WERI-Rb-1 (cell line): ENCODE measurements at regions not wholly inside any gene's neighbourhood (a gene's known extent, or its start where the extent isn't known, plus 50 kb on each side); places are given as distances from the start of the nearest gene placed in this dataset.
"Not testable (repeated sequence)": the region's sequence is repeated elsewhere in the genome, so short reads cannot be mapped to it uniquely, and the experiment has no call there.

Source experiments
- DNase-seq: peaks from one replicate; pipeline ENCODE4 v3.0.0-alpha.2; 2020
- H3K27ac ChIP-seq: fragments of 250-450 bp; sonication (Bioruptor Pico); 2 replicates; pipeline ENCODE4 v1.5.1; 2020; ENCODE audit warnings: mild to moderate bottlenecking, moderate library complexity
- H3K27me3 ChIP-seq: fragments of 250-450 bp; sonication (Bioruptor Pico); 2 replicates; pipeline ENCODE4 v1.5.1; 2021; ENCODE audit warnings: mild to moderate bottlenecking, low read depth, moderate library complexity; ENCODE audit not compliant: insufficient read depth, severe bottlenecking
- H3K36me3 ChIP-seq: fragments of 250-450 bp; sonication (Bioruptor Pico); 2 replicates; pipeline ENCODE4 v1.5.1; 2020; ENCODE audit warnings: mild to moderate bottlenecking, moderate library complexity
- H3K4me3 ChIP-seq: 2 replicates; pipeline ENCODE4 v1.5.1; 2011; ENCODE audit warnings: low read depth, mild to moderate bottlenecking, control low read depth, low read length
- H3K9me3 ChIP-seq: fragments of 250-450 bp; sonication (Bioruptor Pico); 2 replicates; pipeline ENCODE4 v1.5.1; 2021; ENCODE audit warnings: mild to moderate bottlenecking, moderate library complexity; ENCODE audit not compliant: severe bottlenecking
- TF ChIP-seq, protein P1 (sequence below): IDR thresholded peaks from 2 replicates; pipeline ENCODE4 v1.5.1; 2011; ENCODE audit warnings: low read depth, mild to moderate bottlenecking, control low read depth, inconsistent platforms, low read length

DNA sequence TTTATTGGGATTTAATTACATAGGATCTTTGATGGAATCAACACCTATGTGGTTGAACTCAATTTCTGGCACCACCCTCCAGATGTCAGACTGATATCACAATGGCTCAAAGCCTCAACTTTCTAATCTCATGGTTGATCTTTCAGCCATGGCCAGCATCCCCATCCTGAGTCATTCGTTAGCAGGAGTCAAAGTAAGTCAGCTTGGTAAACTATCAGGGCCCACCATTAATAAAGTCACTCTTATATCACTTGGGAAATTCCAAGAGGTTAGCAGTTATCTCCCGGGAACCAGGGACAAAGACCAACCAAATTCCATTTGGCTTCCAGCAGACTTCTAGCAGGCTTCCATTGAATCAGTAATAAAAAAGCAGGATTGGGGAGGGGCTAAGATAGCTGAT lies 50.7 kb upstream of the TNFSF4 start:
- Histone ChIP-seq H3K27me3 (no peaks in the 10 kb centered on the region), H3K9me3 (no peaks in the 10 kb centered on the region), H3K36me3 (no peaks in the 10 kb centered on the region), H3K4me3 (no peak overlapping the region), H3K27ac (no peak overlapping the region)
- TF ChIP-seq, protein P1, sequence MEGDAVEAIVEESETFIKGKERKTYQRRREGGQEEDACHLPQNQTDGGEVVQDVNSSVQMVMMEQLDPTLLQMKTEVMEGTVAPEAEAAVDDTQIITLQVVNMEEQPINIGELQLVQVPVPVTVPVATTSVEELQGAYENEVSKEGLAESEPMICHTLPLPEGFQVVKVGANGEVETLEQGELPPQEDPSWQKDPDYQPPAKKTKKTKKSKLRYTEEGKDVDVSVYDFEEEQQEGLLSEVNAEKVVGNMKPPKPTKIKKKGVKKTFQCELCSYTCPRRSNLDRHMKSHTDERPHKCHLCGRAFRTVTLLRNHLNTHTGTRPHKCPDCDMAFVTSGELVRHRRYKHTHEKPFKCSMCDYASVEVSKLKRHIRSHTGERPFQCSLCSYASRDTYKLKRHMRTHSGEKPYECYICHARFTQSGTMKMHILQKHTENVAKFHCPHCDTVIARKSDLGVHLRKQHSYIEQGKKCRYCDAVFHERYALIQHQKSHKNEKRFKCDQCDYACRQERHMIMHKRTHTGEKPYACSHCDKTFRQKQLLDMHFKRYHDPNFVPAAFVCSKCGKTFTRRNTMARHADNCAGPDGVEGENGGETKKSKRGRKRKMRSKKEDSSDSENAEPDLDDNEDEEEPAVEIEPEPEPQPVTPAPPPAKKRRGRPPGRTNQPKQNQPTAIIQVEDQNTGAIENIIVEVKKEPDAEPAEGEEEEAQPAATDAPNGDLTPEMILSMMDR, result no peak
- no peak for DNase-seq

DNA sequence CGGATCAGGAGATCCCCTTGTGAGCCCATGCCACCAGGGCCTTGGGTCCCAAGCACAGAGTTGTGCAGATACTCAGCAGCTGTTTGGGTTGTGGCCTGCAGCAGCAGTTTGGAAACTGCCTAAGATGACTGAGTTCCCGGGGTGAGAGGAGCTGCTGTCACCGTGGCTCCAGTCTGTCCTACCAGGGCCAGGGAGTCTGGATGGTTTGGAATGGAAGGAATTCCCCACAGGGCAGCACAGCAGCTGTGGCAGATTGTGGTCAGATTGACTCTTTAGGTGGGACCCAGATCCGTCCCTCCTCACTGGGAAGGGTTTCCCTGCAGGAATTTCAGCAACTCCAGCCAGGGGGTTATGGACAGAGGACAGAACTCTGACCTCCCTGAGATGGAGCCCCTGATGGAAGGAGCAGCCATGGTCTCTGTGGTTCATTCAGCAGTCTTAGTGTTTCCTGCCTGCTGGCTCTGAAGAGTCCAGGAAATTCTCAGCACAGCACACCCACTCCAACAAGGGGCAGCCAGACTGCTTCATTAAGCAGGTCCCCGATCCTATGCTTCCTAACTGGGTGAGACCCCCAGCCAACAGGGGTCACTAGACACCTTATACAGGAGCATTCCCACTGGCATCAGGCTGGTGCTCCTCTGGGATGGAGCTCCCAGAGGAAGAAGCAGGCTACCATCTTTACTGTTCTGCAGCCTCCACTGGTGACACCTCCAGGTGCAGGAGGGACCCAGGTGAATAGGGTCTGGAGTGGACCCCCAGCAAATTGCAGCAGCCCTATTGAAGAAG lies 51.5 kb upstream of the TNFSF4 start:
- H3K27ac ChIP-seq, result no peak overlapping the region
- H3K36me3 ChIP-seq, result no peaks in the 10 kb centered on the region
- no peak for DNase-seq
- TF ChIP-seq, protein P1, result no peak
- H3K27me3 ChIP-seq, result no peaks in the 10 kb centered on the region
- no peak overlapping the region for H3K4me3 ChIP-seq
- H3K9me3 ChIP-seq, result no peaks in the 10 kb centered on the region

DNA sequence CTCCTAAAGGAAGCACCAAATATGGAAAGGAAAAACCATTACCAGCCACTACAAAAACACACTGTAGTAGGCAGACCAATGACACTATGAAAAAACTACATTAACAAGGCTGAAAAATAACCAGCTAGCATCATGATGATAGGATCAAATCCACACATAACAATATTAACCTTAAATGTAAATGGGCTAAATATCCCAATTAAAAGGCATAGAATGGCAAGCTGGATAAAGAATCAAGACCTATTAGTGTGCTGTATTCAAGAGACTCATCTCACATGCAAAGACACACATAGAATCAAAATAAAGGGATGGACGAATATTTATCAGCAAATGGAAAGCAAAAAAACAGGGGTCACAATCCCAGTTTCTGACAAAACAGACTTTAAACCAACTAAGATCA lies 53.2 kb upstream of the TNFSF4 start:
- not testable (repeated sequence) for DNase-seq, H3K4me3 ChIP-seq, H3K36me3 ChIP-seq, H3K27ac ChIP-seq, H3K9me3 ChIP-seq, H3K27me3 ChIP-seq

DNA sequence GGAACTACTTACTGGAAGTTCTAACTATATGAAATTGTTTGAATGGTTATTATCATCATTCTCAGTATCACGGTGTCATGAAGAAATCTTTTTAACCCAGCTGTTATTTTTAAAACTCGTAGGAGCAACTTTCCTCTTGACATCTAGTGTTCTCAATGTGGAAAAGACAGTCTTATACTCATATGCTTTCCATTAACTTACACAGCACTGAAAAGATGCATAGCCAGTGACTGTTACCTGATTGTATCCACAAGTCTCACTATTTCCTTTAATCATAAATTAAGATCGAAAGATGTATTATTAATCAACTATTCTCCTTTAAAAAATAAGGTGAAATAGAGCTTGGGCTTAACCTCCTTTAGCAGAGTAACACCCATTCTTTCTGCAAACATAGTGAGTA lies 59.7 kb upstream of the TNFSF4 start:
- TF ChIP-seq, protein P1, result no peak
- H3K27me3 ChIP-seq, result no peaks in the 10 kb centered on the region
- H3K27ac ChIP-seq, result no peak overlapping the region
- no peak for DNase-seq
- H3K36me3 ChIP-seq, result no peaks in the 10 kb centered on the region
- no peak overlapping the region for H3K4me3 ChIP-seq
- H3K9me3 ChIP-seq, result no peaks in the 10 kb centered on the region

DNA sequence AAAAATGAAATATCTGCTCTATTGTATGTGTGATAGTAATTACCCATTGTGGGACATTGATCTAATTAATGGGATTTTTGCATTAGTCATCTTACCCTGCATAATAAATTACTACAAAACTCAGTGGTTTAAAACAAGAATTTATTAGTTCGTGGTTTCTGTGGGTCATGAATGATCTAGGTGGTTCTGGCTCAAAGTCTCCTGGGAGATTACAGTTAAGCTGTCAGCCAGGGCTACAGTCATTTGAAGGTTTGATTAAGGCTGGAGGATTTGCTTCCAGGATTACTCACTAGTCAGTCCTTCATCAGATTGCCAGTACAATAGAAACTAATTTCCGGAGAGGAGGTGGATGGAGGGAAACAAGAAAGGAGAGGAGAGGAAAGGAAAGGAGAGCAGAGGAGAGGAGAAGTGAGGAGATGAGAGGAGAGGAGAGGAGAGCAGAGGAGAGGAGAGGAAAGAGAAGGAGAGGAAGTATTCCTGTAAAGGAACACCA lies 60.4 kb upstream of the TNFSF4 start:
- no peaks in the 10 kb centered on the region for H3K9me3 ChIP-seq
- no peaks in the 10 kb centered on the region for H3K36me3 ChIP-seq
- no peak overlapping the region for H3K27ac ChIP-seq
- H3K4me3 ChIP-seq, result no peak overlapping the region
- no peaks in the 10 kb centered on the region for H3K27me3 ChIP-seq
- DNase-seq, result peak; percentile 46
- TF ChIP-seq, protein P1, result no peak

- TF ChIP-seq, protein P1, result no peak
- Histone ChIP-seq H3K36me3 (no peaks in the 10 kb centered on the region), H3K4me3 (no peak overlapping the region), H3K27ac (no peak overlapping the region), H3K27me3 (no peaks in the 10 kb centered on the region), H3K9me3 (no peaks in the 10 kb centered on the region)
- DNase-seq, result no peak
Measured at GRCh38 chr1:173268261-173268660, 61.1 kb upstream of the TNFSF4 start.
